Rectal smooth muscle tissue (tissue), 1 donor: ENCODE measurements at regions not wholly inside any gene's neighbourhood (a gene's known extent, or its start where the extent isn't known, plus 50 kb on each side); places are given as distances from the start of the nearest gene placed in this dataset.
A peak's percentile ranks its signal among the peaks of the same experiment; 100 is the strongest.

Experiments
- H3K27ac ChIP-seq: one replicate; pipeline ENCODE4 v1.7.0; 2013; ENCODE audit warnings: low read depth, low read length, inconsistent platforms
- H3K27me3 ChIP-seq: one replicate; pipeline ENCODE4 v1.7.0; 2013; ENCODE audit warnings: low read length; ENCODE audit not compliant: control insufficient read depth, insufficient read depth
- H3K36me3 ChIP-seq: one replicate; pipeline ENCODE4 v1.7.0; 2013; ENCODE audit warnings: low read length; ENCODE audit not compliant: control insufficient read depth, insufficient read depth
- H3K4me1 ChIP-seq: one replicate; pipeline ENCODE4 v1.7.0; 2013; ENCODE audit warnings: low read length; ENCODE audit not compliant: control insufficient read depth, insufficient read depth
- H3K4me3 ChIP-seq: one replicate; pipeline ENCODE4 v1.7.0; 2013; ENCODE audit warnings: low read length
- H3K9ac ChIP-seq: one replicate; pipeline ENCODE4 v1.7.0; 2013; ENCODE audit warnings: low read length

- no peak overlapping the region for H3K4me3 ChIP-seq
- no peaks in the 10 kb centered on the region for H3K36me3 ChIP-seq
- no peak overlapping the region for H3K27ac ChIP-seq
- H3K27me3 ChIP-seq = no peaks in the 10 kb centered on the region
- no peaks in the 10 kb centered on the region for H3K4me1 ChIP-seq
- no peak overlapping the region for H3K9ac ChIP-seq
These were observed 328.9 kb upstream of the SLC10A2 start for GRCh38 chr13:103395139-103395538.

GRCh38 chr13:103394618-103395017 is 328.4 kb upstream of the SLC10A2 start:
- H3K36me3 ChIP-seq = no peaks in the 10 kb centered on the region
- H3K9ac ChIP-seq = no peak overlapping the region
- no peaks in the 10 kb centered on the region for H3K27me3 ChIP-seq
- H3K27ac ChIP-seq = no peak overlapping the region
- no peak overlapping the region for H3K4me3 ChIP-seq
- no peaks in the 10 kb centered on the region for H3K4me1 ChIP-seq

GRCh38 chr13:103391936-103392335 is 325.7 kb upstream of the SLC10A2 start:
- no peaks in the 10 kb centered on the region for H3K4me1 ChIP-seq
- H3K4me3 ChIP-seq = no peak overlapping the region
- H3K27ac ChIP-seq = no peak overlapping the region
- H3K27me3 ChIP-seq = no peaks in the 10 kb centered on the region
- H3K9ac ChIP-seq = no peak overlapping the region
- no peaks in the 10 kb centered on the region for H3K36me3 ChIP-seq

- Histone ChIP-seq H3K36me3 (no peaks in the 10 kb centered on the region), H3K4me1 (no peaks in the 10 kb centered on the region), H3K4me3 (no peak overlapping the region), H3K27me3 (no peaks in the 10 kb centered on the region), H3K27ac (no peak overlapping the region), H3K9ac (no peak overlapping the region)
These were observed 322.6 kb upstream of the SLC10A2 start for GRCh38 chr13:103388839-103389238.

GRCh38 chr13:103386341-103386740 is 320.1 kb upstream of the SLC10A2 start:
- no peak overlapping the region for H3K4me3 ChIP-seq
- no peaks in the 10 kb centered on the region for H3K36me3 ChIP-seq
- no peaks in the 10 kb centered on the region for H3K27me3 ChIP-seq
- no peaks in the 10 kb centered on the region for H3K4me1 ChIP-seq
- H3K9ac ChIP-seq = no peak overlapping the region
- H3K27ac ChIP-seq = no peak overlapping the region

GRCh38 chr13:103373916-103374315 is 307.7 kb upstream of the SLC10A2 start:
- no peaks in the 10 kb centered on the region for H3K27me3 ChIP-seq
- H3K4me1 ChIP-seq = no peaks in the 10 kb centered on the region
- no peaks in the 10 kb centered on the region for H3K36me3 ChIP-seq
- no peak overlapping the region for H3K9ac ChIP-seq
- no peak overlapping the region for H3K4me3 ChIP-seq
- H3K27ac ChIP-seq = no peak overlapping the region

GRCh38 chr13:103371271-103371670 is 305.1 kb upstream of the SLC10A2 start:
- Histone ChIP-seq H3K9ac (no peak overlapping the region), H3K4me3 (no peak overlapping the region), H3K27ac (no peak overlapping the region), H3K27me3 (no peaks in the 10 kb centered on the region), H3K4me1 (no peaks in the 10 kb centered on the region), H3K36me3 (no peaks in the 10 kb centered on the region)

GRCh38 chr13:103370790-103371189 is 304.6 kb upstream of the SLC10A2 start:
- Histone ChIP-seq H3K4me3 (no peak overlapping the region), H3K27me3 (no peaks in the 10 kb centered on the region), H3K4me1 (no peaks in the 10 kb centered on the region), H3K9ac (no peak overlapping the region), H3K36me3 (no peaks in the 10 kb centered on the region), H3K27ac (no peak overlapping the region)

- Histone ChIP-seq H3K4me3 (no peak overlapping the region), H3K27ac (no peak overlapping the region), H3K4me1 (no peaks in the 10 kb centered on the region), H3K27me3 (no peaks in the 10 kb centered on the region), H3K36me3 (no peaks in the 10 kb centered on the region), H3K9ac (no peak overlapping the region)
These were observed 292.2 kb upstream of the SLC10A2 start for GRCh38 chr13:103358255-103358932.

GRCh38 chr13:103356226-103356864 is 290.1 kb upstream of the SLC10A2 start:
- Histone ChIP-seq H3K27me3 (no peaks in the 10 kb centered on the region), H3K4me3 (no peak overlapping the region), H3K9ac (no peak overlapping the region), H3K36me3 (no peaks in the 10 kb centered on the region), H3K27ac (no peak overlapping the region), H3K4me1 (no peaks in the 10 kb centered on the region)

- no peaks in the 10 kb centered on the region for H3K27me3 ChIP-seq
- peaks cover 3% of the 10 kb centered on the region for H3K4me1 ChIP-seq
- no peak overlapping the region for H3K9ac ChIP-seq
- H3K36me3 ChIP-seq = no peaks in the 10 kb centered on the region
- no peak overlapping the region for H3K27ac ChIP-seq
- H3K4me3 ChIP-seq = no peak overlapping the region
These were observed 288.0 kb upstream of the SLC10A2 start for GRCh38 chr13:103354171-103354570.

GRCh38 chr13:103351035-103351828 is 285.0 kb upstream of the SLC10A2 start:
- Histone ChIP-seq H3K27ac (no peak overlapping the region), H3K4me3 (peak overlapping the region; percentile 23), H3K9ac (no peak overlapping the region), H3K36me3 (no peaks in the 10 kb centered on the region), H3K4me1 (peaks cover 3% of the 10 kb centered on the region), H3K27me3 (no peaks in the 10 kb centered on the region)
